OCI-LY3 (cell line): ENCODE measurements at regions not wholly inside any gene's neighbourhood (a gene's known extent, or its start where the extent isn't known, plus 50 kb on each side); places are given as distances from the start of the nearest gene placed in this dataset.
"Not testable (repeated sequence)": the region's sequence is repeated elsewhere in the genome, so short reads cannot be mapped to it uniquely, and the experiment has no call there.

ENCODE experiments used
- H2AFZ ChIP-seq: fragments of 200-600, 300-600 bp; shearing (Covaris generic); 2 replicates; pipeline ENCODE4 v1.6.0; 2014; ENCODE audit warnings: antibody characterized with exemption, low read depth, low read length
- H3K27ac ChIP-seq: fragments of 200-600, 300-600 bp; sonication (generic); 2 replicates; pipeline ENCODE4 v1.5.1; 2014; ENCODE audit warnings: mild to moderate bottlenecking, low read length, moderate library complexity, mixed read lengths
- H3K27me3 ChIP-seq: fragments of 200-600, 300-600 bp; sonication (generic); 2 replicates; pipeline ENCODE4 v1.6.1; 2014; ENCODE audit warnings: low read depth, low read length, mixed read lengths
- H3K36me3 ChIP-seq: fragments of 200-600, 300-600 bp; sonication (generic); replicated peaks from 2 replicates; pipeline ENCODE3; 2014; ENCODE audit warnings: low read depth, low read length, mixed read lengths
- H3K4me1 ChIP-seq: fragments of 300-600, 200-600 bp; sonication (generic); 2 replicates; pipeline ENCODE4 v1.6.1; 2014; ENCODE audit warnings: low read length, mixed read lengths
- H3K4me2 ChIP-seq: fragments of 200-600, 300-600 bp; sonication (generic); 2 replicates; pipeline ENCODE4 v1.6.1; 2014; ENCODE audit warnings: low read length, mixed read lengths
- H3K4me3 ChIP-seq: fragments of 300-600, 200-600 bp; sonication (generic); 2 replicates; pipeline ENCODE4 v1.5.1; 2014; ENCODE audit warnings: antibody characterized with exemption, mild to moderate bottlenecking, low read length, moderate library complexity
- H3K79me2 ChIP-seq: fragments of 300-600, 200-600 bp; shearing (Covaris generic); 2 replicates; pipeline ENCODE4 v1.6.1; 2014; ENCODE audit warnings: mild to moderate bottlenecking, low read length, mixed read lengths
- H3K9ac ChIP-seq: fragments of 300-600, 200-600 bp; shearing (Covaris generic); 2 replicates; pipeline ENCODE4 v1.6.0; 2014; ENCODE audit warnings: mild to moderate bottlenecking, low read length, moderate library complexity
- H3K9me3 ChIP-seq: fragments of 200-600, 300-600 bp; shearing (Covaris generic); 2 replicates; pipeline ENCODE4 v1.6.1; 2014; ENCODE audit warnings: low read length, mixed read lengths; ENCODE audit not compliant: insufficient read depth
- H4K20me1 ChIP-seq: fragments of 200-600, 300-600 bp; sonication (generic); 2 replicates; pipeline ENCODE4 v1.6.1; 2016; ENCODE audit warnings: low read length, mixed read lengths; ENCODE audit not compliant: insufficient read depth
- CTCF ChIP-seq: fragments of 200-600, 300-600 bp; sonication (generic); IDR thresholded peaks from 2 replicates; pipeline ENCODE4 v1.5.1; 2014; ENCODE audit warnings: antibody characterized with exemption, low read length, low read depth
- EZH2phosphoT487 ChIP-seq: fragments of 200-600 bp; shearing (Covaris generic); IDR thresholded peaks from 2 replicates; pipeline ENCODE4 v1.6.1; 2018; ENCODE audit warnings: antibody characterized with exemption, mixed run types, low read depth

- Histone ChIP-seq H3K79me2 (no peaks in the 10 kb centered on the region), H3K36me3 (no peaks in the 10 kb centered on the region), H3K4me1 (peaks cover 15% of the 10 kb centered on the region), H2AFZ (no peak overlapping the region), H3K27me3 (no peaks in the 10 kb centered on the region), H4K20me1 (no peaks in the 10 kb centered on the region), H3K9me3 (peaks cover 5% of the 10 kb centered on the region), H3K9ac (no peak overlapping the region), H3K4me3 (no peak overlapping the region), H3K27ac (no peak overlapping the region), H3K4me2 (no peak overlapping the region)
- no peak for TF ChIP-seq CTCF
Observed at GRCh38 chr3:64438812-64439211, 213.5 kb upstream of the PRICKLE2 start.

GRCh38 chr3:64438066-64438465, 212.8 kb upstream of the PRICKLE2 start:
- peaks cover 5% of the 10 kb centered on the region for H3K9me3 ChIP-seq
- H4K20me1 ChIP-seq, result no peaks in the 10 kb centered on the region
- no peak overlapping the region for H3K4me3 ChIP-seq
- H2AFZ ChIP-seq, result no peak overlapping the region
- peaks cover 15% of the 10 kb centered on the region for H3K4me1 ChIP-seq
- no peaks in the 10 kb centered on the region for H3K36me3 ChIP-seq
- H3K27me3 ChIP-seq, result no peaks in the 10 kb centered on the region
- no peak for TF ChIP-seq CTCF
- no peak for TF ChIP-seq EZH2phosphoT487
- no peak overlapping the region for H3K9ac ChIP-seq
- H3K4me2 ChIP-seq, result no peak overlapping the region
- no peak overlapping the region for H3K27ac ChIP-seq
- no peaks in the 10 kb centered on the region for H3K79me2 ChIP-seq

DNA sequence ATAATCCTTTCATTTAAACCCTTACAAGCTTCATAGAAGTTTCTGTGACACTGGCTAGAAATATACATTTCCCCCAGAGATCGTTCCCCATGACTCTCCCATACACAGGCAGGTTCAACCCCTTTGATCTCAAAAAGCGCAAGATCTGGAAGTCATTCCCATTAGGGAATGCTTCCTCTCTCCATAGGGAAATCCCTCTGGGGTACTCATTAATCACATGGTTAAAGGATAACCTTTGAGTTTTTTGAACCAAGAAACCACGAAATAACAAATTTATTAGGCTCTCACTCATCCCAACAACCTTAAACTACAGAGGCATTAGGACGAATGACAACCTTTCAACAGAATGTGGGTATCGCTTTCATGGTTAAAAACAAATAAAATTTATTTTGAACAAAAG, 211.9 kb upstream of the PRICKLE2 start:
- Histone ChIP-seq H3K9me3 (peaks cover 5% of the 10 kb centered on the region), H3K4me2 (no peak overlapping the region), H3K36me3 (no peaks in the 10 kb centered on the region), H3K4me3 (no peak overlapping the region), H4K20me1 (no peaks in the 10 kb centered on the region), H3K27ac (no peak overlapping the region), H3K4me1 (peaks cover 15% of the 10 kb centered on the region), H2AFZ (no peak overlapping the region), H3K79me2 (no peaks in the 10 kb centered on the region), H3K9ac (no peak overlapping the region), H3K27me3 (no peaks in the 10 kb centered on the region)
- TF ChIP-seq EZH2phosphoT487 (no peak), CTCF (no peak)

GRCh38 chr3:64435023-64435422, 209.8 kb upstream of the PRICKLE2 start:
- not testable (repeated sequence) for H3K27ac ChIP-seq, H4K20me1 ChIP-seq, H3K4me2 ChIP-seq, H2AFZ ChIP-seq, H3K9me3 ChIP-seq, H3K79me2 ChIP-seq, H3K4me3 ChIP-seq, H3K9ac ChIP-seq, H3K36me3 ChIP-seq, H3K27me3 ChIP-seq
- peaks cover 12% of the 10 kb centered on the region for H3K4me1 ChIP-seq

- Histone ChIP-seq H3K27me3 (no peaks in the 10 kb centered on the region), H3K79me2 (no peaks in the 10 kb centered on the region), H3K4me2 (no peak overlapping the region), H3K36me3 (no peaks in the 10 kb centered on the region), H2AFZ (no peak overlapping the region), H3K9me3 (peaks cover 5% of the 10 kb centered on the region), H3K4me1 (no peaks in the 10 kb centered on the region), H4K20me1 (no peaks in the 10 kb centered on the region), H3K9ac (no peak overlapping the region), H3K27ac (no peak overlapping the region), H3K4me3 (no peak overlapping the region)
- TF ChIP-seq CTCF, result no peak
- TF ChIP-seq EZH2phosphoT487, result no peak
Observed at GRCh38 chr3:64432870-64433269, 207.6 kb upstream of the PRICKLE2 start.
